ENCODE measurements at regions not wholly inside any gene's neighbourhood (a gene's known extent, or its start where the extent isn't known, plus 50 kb on each side); places are given as distances from the start of the nearest gene placed in this dataset.
A peak's percentile ranks its signal among the peaks of the same experiment; 100 is the strongest.

DNA sequence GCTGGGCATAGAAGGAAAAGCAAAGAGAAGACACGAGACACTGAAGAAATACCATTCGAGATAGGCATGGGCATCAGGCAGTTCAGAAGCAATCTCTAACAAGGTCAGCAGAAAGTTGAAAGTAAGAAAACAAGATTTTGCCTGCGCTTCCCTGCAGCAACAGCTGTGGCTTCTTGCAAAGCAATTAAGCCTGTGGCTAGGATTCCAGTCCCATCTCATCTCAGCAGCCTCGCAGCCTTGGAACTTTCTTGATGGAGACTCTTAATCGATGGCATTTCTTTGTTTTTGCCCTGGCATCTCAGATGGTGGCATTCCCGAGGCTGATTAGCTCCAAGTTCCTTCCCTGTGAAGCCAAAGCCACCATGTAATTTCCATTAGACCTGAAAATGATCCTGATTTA lies 64.6 kb upstream of the SPAG17 start:
- no peak for DNase-seq

DNA sequence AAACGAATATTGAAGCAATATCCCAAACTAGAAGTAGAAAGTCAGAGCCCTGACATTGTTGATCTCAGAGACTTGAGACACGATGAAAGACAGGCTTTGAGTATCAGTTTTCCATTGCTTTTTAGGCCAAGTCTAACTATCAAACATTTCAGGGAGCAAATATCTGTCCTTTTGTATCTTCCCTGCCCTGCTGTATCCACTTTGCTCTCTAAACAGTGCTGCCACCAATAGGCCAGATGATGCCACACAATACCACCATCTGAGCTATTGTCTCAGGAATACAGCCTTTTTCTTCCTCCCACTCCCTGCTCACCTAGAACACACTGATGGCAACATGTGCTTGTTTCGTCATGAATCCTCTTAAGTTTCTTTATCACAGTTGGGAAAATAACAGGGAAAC lies 62.6 kb upstream of the SPAG17 start:
- DNase-seq, result no peak

DNA sequence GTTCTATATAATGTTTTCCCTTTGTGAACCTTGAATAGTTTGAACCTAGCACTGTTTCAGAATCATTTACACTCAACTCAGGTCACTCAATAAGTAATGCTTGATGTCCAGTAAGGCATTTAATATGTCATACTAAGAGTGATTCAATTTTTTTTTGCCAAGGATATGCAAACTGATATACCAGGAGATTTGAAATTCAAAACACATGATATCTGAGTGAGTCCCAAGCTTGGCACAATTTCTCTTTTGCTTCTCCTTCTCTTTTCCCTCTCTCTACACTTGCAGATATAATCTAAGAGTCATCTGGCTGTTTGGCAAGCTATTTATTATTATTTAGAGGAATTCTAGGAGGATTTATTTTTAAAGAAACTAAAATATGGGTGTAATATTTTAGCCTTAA lies 61.6 kb upstream of the SPAG17 start:
- DNase-seq, result no peak

DNA sequence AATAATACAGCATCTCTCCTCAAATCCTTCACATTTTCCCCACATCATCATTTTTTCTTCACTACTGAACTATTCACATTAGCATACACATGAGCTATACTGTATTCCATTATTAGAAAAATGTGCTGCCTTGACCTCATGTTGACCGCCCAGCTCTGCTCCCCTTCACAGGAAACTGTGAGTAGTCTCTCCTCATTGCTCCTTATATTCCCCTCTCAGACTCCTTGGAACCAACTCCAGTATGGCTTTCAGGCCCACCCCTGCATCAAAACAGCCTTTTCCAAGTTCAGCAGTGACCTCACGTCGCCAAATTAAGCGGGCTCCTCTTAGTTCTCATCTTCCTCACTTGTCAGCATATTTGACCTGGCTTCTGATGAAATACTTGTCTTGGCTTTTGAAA lies 59.2 kb upstream of the SPAG17 start:
- DNase-seq, result peak; percentile 56

DNA sequence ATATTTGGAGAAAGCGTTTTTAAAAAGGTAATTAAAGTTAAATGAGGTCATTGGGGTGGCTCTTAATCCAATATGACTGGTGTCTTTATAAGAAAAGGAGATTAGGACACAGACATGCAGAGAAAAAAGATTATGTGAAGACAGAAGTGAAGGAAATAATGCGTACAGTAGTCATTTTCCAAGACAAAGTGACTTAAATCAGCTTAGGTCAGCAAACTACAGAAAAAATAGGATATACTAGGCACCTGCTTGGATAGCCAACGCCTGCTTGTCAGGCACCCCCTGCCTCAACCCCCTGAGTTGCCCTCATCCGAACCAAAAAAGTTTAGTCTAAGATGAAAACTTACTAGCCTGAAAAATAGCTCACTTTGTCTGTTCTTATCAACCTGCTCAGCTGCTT lies 58.2 kb upstream of the SPAG17 start:
- DNase-seq, result no peak

All from muscle of arm (tissue), 1 donor.